ENCODE measurements at regions not wholly inside any gene's neighbourhood (a gene's known extent, or its start where the extent isn't known, plus 50 kb on each side); places are given as distances from the start of the nearest gene placed in this dataset.

DNA sequence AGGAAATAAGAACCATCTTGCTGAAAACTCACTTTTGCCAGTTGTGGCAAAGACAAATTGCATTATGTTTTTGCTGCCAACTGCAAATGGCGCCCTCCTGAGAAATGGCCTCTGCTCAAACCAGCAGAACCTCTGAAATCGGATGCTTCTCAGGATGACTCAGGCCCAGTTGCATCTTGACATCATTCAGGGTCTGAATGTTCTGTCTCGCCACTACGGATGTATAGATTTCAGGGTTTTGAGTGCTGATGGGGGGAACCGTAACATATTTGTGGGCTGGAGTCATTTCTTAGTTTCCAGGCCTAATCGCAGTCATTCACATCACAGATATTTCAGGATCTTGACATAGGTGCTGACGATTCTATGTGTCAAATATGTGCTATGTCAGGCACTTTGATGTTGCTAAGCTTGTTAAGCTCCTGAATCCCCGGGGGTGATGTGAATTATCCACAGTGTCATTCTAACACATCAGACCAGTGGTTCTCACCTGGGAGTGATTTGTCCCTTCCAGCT lies 207.1 kb downstream of the NFATC2 start:
- no peak for DNase-seq (ENCODE audit: low read depth in 2 of 2)

DNA sequence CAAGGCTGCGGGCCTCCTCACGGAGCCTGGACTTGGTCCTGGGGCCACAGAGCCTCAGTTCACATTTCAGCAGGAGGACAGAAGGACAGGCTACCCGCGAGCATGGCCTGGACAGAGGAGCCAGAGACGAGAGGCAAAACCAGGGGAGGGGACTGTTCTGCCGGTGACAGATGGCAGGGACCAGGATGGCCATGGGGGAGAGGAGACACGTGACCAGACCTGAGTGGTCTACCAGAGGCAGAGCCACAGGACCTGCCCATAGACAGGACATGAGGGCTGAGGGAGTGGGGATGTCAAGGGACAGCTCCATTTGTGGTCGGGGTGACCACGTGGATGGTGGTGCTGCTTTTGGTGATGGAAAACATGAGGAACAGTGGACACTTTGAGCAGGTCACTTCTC lies 207.9 kb downstream of the NFATC2 start:
- no peak for DNase-seq (ENCODE audit: low read depth in 2 of 2)

GRCh38 chr20:51333971-51334370 lies 208.5 kb downstream of the NFATC2 start:
- DNase-seq (ENCODE audit: low read depth in 2 of 2) = no peak

DNA sequence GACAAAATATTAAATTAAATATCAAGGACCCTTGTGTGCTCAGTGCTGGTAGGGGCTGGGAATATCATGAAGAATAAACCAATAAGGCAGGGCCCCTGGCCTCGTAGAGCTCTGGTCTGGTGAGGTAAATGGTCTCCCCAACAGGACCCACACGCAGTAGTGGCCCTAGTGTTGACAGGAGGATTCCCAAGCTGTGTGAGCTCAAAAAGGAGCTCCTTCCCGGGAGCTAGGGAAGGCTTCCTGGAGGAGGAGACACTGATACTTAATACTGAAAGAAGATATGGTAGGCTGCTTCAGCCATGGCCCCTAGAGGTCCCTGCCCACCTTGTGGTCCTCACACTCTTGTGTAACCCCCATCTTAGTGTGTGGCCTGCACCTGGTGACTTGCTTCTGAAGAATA lies 209.1 kb downstream of the NFATC2 start:
- no peak for DNase-seq (ENCODE audit: low read depth in 2 of 2)

DNA sequence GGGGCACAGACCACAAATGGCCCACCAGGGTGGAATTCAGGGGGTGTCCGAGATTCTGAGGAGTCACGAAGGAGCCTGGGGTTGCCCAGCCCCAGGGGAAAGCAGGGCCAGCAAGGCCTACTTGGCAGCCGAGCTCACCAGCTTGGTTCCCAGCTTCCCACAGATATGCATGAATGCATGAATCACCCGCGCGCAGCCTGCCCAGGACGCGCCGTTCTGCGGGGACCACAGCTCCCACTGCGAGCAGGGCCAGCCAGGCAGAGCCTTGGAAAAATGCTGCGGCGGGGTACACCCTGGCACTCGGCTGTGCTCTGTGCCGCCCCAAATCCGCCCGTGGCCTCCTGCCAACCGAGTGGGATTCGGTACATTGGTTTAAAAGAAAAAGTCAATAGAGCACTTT lies 211.0 kb downstream of the NFATC2 start:
- DNase-seq (ENCODE audit: low read depth in 2 of 2) = no peak

GRCh38 chr20:51329845-51330244 lies 212.7 kb downstream of the NFATC2 start:
- no peak for DNase-seq (ENCODE audit: low read depth in 2 of 2)

GRCh38 chr20:51327251-51327841 lies 215.2 kb downstream of the NFATC2 start:
- DNase-seq (ENCODE audit: low read depth in 2 of 2) = no peak

GRCh38 chr20:51326201-51326819 lies 216.2 kb downstream of the NFATC2 start:
- DNase-seq (ENCODE audit: low read depth in 2 of 2) = peak; percentile 6 to 42

DNA sequence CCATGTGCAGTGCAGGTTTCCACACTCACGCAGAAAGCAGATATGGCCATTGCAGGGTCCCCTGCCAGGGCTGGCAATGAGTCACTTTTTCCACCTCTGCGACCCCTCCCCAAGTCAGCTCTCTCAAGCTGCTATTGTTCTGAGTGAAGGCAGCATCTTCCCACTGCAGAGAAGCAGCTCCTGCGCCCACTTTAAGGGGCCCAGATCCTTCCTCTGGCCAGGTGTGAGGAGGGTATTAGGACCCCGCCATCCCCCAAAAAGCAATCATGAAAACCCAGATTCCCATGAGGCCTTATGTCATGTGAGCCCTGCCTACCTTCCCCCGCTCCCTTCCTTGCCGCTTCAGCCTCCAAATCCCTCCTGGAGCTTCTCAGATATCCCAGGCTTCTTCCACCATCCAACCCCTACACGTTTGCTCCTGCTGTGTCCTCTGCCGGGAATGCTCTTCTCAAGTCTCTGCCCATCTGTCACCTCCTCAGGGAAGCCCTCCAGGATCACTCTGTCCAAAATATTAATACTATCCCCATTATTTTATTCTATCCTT lies 220.3 kb downstream of the NFATC2 start:
- no peak for DNase-seq (ENCODE audit: low read depth in 2 of 2)

GRCh38 chr20:51321343-51322163 lies 221.0 kb downstream of the NFATC2 start:
- DNase-seq (ENCODE audit: low read depth in 2 of 2) = no peak

- no peak for DNase-seq (ENCODE audit: low read depth in 2 of 2)
These were observed 223.0 kb downstream of the NFATC2 start for GRCh38 chr20:51319522-51319921.

DNA sequence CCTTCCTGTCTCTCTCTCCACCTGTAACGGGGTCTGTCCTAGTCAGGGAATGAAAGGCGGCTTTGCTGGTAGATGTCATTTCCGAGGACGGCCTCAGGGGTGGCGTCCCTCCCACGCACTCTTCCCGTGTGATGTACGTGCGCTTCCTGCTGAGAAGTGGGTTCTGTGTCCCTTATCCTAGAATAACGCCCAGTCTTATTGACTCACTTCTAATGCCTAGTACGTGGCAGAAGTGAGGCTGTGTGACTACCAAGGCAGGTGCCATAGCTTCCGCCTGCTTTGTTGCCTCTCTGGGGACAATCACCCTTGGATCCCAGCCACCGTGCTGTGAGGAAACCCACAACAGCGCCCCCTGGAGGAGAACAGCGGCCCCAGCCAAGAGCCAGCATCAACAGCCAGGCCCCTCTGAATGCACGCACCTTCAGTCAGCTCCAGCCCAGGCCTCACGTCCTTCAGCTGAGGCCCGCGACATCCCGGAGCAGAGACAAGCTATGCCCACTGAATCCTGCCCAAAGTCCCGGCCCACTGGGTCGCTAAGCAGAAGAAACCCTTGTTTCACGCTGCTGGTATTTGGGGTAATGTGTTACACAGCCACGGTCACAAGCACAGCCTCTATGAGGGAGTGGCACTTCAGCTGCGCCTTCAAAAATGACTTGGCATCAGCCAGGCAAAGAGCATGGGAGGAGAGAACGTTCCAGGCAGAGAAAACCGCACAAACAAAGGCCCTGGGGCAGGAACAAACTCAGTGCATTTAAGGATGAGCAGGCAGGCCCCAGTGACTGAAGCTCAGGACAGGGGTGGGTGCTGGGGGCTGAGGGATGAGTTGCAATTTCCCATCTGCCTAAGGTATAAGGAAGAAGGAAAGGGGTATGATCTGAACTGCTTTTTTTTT lies 224.2 kb downstream of the NFATC2 start:
- peak; percentile 24 to 68 for DNase-seq (ENCODE audit: low read depth in 2 of 2)

- DNase-seq (ENCODE audit: low read depth in 2 of 2) = no peak
These were observed 227.1 kb downstream of the NFATC2 start for GRCh38 chr20:51315390-51315789.

DNA sequence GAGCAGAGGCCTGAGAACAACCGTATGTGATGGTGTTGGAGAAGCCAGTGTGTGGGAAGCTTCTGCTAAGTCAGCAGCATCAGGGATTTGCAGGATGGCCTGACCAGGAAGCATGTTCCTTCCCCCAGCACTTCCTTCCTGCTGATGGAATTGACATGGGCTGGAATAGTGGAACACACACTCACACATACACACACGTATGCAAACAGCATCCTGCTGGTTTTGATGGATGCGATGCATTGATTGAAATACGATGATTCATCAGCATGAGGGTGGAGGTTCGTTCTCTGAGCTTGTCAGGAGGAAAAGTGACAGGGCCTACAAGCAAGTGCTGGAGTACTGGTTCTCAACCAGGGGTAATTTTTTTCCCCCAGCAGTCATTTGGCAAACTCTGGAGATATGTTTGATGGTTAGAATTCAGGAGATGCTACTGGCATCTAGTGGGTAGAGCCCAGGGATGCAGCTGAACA lies 229.1 kb downstream of the NFATC2 start:
- DNase-seq (ENCODE audit: low read depth in 2 of 2) = no peak

DNA sequence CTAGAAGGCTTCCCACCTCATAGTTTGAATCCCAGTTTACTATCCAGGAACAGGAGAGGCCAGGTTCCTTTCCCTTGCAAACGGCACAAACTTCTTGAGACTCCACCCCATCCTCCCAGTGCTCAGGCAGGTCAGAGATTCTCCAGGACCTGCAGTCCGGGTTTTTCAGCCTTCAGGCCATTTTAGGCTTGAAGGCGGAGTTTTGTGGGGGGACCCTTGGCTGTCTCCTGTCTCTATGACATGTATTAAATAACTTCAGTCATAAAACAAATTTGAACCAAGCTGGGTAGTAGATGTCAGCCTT lies 230.1 kb downstream of the NFATC2 start:
- no peak for DNase-seq (ENCODE audit: low read depth in 2 of 2)

DNA sequence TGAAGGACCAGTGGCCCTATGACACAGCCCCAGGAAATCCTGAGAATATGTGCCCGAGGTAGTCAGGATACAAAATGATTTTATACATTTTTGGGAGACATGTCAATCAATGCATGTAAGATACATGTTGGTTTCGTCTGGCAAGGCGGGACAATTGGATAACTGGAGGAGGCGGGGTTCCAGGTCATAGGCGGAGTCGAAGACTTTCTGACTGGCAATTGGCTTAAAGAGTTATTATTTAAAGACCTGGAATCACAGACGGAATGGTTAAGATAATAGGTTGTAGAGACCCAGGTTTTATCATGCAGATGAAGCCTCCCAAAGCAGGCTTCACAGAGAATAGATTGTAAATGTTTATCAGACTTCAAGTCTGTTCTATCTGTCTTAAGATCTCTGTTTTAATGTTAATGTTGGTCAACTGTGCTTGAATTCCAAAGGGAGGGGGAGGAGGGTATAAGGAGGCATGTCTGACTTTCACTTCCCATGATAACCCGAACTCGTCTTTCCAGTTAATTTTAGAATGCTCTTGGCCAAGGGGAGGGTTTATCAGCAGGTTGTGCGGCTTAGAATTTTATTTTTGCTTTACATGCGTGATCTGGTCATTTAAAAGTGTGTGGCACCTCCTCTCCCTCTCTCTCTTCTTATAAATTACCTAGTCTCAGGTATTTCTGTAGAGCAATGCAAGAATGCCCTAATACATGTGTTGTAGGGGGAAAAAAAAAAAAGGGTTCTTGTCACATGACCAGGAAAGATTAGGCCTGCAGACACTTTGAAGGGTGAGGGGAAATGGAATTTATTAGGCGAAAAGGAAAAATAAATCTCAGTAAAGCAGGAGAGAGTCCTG lies 230.7 kb downstream of the NFATC2 start:
- no peak for DNase-seq (ENCODE audit: low read depth in 2 of 2)

DNA sequence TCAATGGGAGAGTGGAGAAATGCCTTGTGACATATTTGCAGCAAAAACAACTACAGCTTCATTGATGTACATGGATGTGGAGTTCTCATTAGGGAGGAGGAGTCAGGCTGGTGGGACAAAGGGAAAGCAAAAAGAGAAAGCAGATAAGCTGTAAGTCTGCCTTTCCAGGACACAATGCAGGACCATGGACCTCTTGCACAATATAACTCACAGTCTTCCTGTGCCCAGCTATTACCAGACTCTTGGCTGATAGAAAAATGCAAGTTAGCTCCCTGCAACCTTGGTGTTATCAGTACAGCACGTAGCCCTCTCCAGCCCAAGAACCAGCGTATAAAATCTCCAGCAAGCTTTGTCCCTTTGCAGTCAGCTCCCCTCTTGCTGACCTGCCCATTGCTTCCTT lies 232.3 kb downstream of the NFATC2 start:
- DNase-seq (ENCODE audit: low read depth in 2 of 2) = no peak

DNA sequence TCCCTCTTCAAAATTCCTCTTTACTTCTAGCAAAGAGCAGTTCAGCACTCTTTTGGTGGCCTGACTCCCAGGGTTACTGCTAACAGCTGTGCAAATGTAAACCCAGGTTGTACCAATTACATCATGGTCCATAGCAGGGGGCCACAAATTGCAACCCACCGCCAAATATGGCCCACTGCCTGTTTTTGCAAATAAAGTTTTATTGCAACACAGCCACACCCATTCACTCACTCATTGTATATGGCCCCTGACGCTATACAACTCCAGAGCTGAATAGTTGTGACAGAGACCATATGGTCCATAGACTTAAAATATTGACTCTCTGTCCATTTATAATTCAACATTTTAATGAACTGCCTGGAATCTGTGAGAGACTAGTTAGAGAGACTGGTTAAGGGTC lies 233.4 kb downstream of the NFATC2 start:
- DNase-seq (ENCODE audit: low read depth in 2 of 2) = no peak

- peak; percentile 64 to 74 for DNase-seq (ENCODE audit: low read depth in 2 of 2)
These were observed 235.8 kb downstream of the NFATC2 start for GRCh38 chr20:51306521-51307358.

GRCh38 chr20:51306081-51306480 lies 236.4 kb downstream of the NFATC2 start:
- no peak for DNase-seq (ENCODE audit: low read depth in 2 of 2)

Data from stimulated activated CD4-positive, alpha-beta T cell treated with anti-CD3 and anti-CD28 coated beads, Interleukin-12 subunit alpha, Interleukin-12 subunit beta, amount 100 ng/mL, for 24 hours (primary cell).